Amniotic epithelial cell (primary cell): ENCODE measurements at regions not wholly inside any gene's neighbourhood (a gene's known extent, or its start where the extent isn't known, plus 50 kb on each side); places are given as distances from the start of the nearest gene placed in this dataset.
"Not testable (repeated sequence)": the region's sequence is repeated elsewhere in the genome, so short reads cannot be mapped to it uniquely, and the experiment has no call there.

Experiments
- DNase-seq: peaks from one replicate; pipeline ENCODE4 v3.0.0-alpha.2; 2010; ENCODE audit warnings: low read depth

DNA sequence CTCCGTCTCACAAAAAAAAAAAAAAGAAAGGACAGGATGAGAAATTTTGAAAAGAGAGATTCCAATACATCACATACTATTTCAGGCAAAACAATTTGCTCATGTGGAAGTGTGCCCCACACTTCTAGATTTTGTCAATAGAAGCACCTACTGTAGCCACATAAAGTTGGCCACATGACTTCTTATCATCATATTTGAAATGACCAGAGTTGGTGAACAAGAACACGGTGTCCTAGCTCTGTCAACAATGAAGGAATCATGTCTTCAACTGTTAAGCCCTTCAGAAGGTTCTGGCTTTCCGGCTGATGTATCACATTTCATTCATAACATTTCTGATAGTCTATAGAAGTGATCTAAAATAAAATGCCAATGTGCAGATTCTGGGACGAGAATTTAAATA, 534.5 kb downstream of the TMEM114 start:
- no peak for DNase-seq

DNA sequence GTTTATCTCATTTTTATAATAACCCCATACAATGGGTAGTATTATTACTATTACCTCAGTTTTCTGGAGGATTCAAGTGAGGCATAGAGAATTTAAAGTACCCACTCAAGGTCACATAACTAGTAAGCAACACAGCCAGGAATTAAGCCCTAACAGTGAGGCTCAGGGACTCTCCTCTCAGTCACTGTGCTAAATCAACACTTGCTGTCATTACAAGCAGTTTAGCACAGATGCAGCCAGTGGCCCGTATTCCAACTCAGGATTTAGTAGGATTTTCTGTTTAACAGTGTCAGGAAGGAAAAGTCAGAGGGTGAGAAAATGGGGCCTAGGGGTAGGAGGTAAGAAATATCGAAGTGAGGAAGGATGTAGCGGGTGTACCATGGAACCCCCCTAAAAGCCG, 536.9 kb downstream of the TMEM114 start:
- DNase-seq = no peak

DNA sequence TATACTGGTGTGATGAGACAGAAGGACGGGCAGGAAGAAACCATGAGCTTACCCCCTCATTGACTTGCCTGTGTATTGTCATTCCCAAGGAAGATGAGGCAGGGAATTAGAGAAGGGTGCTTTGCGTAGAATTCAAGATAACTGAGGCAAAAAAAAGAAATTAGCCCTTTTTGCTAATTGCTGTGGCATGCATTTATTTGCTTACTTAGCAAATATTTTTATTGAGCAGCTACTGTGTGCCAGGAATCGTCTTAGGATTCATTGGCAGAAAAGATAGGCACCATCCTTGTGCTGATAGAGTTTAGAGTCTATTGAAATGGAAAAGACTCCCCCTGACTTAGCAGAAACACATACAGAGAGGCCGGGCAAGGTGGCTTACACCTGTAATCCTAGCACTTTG, 541.9 kb downstream of the TMEM114 start:
- DNase-seq = no peak

DNA sequence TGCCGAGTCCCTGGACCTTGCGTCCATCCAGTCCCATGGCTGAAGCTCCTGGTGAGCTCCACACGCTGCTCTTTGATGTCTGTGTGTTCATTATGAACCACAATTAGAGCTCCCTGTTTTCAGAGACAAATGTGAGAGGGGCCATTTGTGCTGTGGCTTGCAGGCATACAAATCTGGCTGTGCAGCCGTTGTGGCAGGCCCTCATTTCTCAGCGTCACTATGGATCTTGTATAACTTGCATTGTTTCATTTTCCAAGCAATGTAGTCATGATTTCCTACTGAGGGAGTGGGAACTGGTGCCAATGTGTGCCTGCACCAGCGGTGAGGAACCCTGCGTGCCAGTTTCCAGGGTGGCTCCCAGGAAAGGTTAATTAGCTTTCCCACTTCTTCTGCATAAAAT, 542.6 kb downstream of the TMEM114 start:
- no peak for DNase-seq

DNA sequence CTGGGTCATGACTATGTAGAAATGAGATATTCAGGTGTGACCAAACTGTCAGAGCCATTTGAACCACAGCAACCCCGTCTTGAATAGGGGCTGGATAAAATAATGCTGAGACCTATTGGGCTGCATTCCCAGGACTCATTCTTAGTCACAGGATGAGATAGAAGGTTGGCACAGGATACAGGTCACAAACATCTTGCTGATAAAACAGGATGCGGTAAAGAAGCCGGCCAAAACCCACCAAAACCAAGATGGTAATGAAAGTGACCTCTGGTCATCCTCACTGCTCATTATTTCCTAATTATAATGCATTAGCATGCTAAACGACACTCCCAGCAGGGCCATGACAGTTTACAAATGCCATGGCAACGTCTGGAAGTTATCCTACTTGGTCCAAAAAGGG, 545.5 kb downstream of the TMEM114 start:
- DNase-seq = no peak

GRCh38 chr16:8032406-8032805, 557.9 kb downstream of the TMEM114 start:
- no peak for DNase-seq

GRCh38 chr16:8030004-8030403, 560.3 kb downstream of the TMEM114 start:
- DNase-seq = not testable (repeated sequence)

DNA sequence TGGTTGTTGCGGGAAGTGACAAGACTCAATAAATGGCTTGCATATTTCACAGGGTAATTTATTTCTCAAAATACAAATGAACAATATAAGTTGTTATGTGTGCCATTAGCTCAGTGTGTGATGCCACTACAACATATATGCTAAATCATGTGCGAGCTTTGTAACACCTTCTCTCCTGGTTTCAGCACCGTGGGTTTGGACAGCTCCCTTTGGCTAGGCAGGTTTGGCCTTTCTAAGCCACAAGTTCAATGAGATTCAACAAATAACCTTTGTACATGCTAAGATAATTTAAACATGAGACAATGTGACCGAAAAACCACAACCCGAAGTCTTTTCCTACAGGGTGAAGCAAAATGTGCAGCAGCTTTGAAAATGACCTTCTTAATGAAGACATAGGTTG, 563.9 kb downstream of the TMEM114 start:
- DNase-seq = no peak

GRCh38 chr16:8023326-8023725, 567.0 kb downstream of the TMEM114 start:
- DNase-seq = no peak

GRCh38 chr16:8005096-8005860, 585.0 kb downstream of the TMEM114 start:
- no peak for DNase-seq

DNA sequence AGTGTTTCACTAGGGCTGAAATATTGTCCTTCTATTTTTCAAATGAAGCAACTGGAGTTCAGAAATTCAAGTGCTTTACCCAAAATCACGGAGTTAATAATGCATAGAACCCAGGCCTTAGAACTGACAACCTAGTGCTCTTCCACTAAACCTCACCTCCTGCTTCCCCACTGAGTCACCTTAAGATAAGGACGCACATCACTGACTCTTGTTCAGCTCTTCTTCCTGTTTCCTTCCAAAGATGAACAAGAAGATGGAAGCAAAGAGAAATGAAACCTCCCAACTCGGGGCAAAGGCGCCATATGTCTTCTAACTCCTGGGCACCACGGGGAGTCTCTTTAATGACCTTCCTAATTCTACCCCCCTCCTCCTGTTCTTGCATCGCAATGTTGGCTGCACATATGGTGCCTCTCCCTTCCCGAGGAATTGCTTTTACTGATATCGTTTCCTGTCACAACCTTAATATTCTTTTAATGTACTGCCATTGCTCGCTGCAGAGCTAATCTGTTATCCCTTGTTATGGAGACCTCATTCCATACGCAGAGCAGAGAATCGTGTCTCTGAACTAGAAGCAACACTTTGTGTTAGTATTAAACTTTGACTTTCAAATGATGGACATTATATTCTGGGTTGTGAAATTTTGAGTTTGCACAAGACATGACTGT, 591.4 kb downstream of the TMEM114 start:
- no peak for DNase-seq

GRCh38 chr16:7997966-7998365, 592.3 kb downstream of the TMEM114 start:
- no peak for DNase-seq

- no peak for DNase-seq
Observed at GRCh38 chr16:7992616-7993015, 597.7 kb downstream of the TMEM114 start.

DNA sequence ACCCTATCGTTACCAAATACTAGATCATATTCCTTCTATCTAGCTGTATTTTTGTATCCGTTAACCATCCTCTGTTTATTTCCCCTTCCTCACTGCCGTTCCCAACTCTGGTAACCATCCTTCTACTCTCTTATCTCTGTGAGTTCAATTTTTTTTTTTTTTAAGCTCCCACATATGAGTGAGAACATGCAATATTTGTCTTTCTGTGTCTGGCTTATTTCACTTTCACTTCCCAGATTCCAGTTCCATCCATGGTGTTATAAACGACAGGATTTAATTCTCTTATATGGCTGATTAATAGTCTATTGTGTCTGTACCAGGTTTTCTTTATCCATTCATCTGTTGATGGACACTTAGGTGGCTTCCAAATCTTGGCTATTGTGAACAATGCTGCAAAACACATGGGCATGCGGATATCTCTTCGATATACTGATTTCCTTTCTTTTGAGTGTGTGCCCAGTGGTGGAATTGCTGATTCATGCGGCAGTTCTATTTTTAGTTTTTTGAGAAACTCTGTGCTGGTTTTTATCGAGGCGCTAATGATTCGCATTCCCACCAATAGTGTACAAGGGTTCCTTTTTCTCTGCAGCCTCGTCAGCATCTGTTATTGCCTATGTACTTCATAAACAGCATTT, 599.6 kb downstream of the TMEM114 start:
- DNase-seq = no peak

GRCh38 chr16:7983676-7984075, 606.6 kb downstream of the TMEM114 start:
- no peak for DNase-seq

DNA sequence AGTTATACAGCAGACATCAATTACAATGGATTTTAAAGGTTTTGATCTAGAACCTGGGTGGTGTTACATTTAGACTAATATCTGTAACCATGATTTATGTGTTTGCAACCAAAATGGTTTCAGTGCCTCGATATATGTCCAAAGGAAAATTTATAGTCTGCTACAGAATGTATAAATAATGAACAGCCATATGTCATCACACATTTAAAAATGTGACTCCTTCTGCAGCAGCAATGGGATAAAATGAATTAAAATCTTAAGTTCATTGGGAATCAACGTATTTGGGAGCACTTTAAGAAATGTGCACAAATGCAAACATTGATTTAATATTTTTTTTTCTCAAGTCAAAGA, 610.2 kb downstream of the TMEM114 start:
- DNase-seq = no peak

DNA sequence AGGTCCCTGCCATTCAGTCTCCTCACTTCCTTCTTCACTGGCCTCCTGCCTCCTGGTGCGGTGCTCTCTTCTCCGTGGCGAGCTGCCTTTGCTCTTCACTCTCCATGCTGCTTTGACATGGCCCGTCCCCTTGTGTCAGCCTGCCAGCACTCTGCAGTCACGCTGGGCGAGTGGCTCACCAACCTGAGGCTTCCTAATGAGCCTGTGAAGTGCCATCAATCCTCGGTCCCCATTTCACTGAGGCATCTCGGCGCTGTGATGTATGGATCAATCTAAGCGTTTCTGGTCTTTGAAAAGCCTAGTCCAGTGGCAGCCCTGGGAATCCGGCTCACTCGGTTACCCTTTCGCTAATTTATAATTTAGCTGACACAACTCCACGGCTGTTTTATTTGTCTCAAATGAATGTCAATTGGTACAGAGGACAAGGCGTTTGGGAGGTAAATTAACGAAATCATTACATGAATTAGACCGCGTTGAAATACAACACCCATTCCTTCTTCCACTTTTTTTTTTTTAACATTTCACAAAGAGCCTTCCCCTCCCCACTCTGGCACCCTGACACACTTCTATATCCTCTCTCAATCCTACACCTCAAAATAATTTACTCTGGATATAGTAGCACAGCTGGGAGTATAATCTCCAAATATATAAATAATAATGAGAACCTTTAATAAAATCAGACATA, 610.7 kb downstream of the TMEM114 start:
- DNase-seq = no peak

DNA sequence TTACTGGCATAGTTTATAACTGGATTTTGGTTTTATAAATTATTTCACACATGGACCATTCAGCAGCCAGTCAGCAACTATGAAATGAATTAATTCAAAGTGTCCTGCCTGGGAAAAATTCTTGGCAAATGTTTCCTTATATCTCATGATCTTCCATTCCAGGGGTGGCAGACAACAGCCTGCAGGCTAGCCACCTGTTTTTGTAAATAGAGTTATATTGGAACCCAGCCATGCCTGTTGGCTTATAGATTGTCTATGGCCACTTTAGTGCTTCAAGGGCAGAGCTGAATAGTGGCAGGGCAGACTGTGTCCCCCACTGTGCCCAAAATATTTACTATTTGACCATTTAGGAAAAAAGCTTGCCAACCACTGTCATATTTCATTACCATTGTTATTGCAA, 613.7 kb downstream of the TMEM114 start:
- DNase-seq = no peak

- DNase-seq = no peak
Observed at GRCh38 chr16:7976125-7976524, 614.2 kb downstream of the TMEM114 start.

GRCh38 chr16:7967996-7968509, 622.3 kb downstream of the TMEM114 start:
- no peak for DNase-seq

- no peak for DNase-seq
Observed at GRCh38 chr16:7964744-7965143, 625.6 kb downstream of the TMEM114 start.

DNA sequence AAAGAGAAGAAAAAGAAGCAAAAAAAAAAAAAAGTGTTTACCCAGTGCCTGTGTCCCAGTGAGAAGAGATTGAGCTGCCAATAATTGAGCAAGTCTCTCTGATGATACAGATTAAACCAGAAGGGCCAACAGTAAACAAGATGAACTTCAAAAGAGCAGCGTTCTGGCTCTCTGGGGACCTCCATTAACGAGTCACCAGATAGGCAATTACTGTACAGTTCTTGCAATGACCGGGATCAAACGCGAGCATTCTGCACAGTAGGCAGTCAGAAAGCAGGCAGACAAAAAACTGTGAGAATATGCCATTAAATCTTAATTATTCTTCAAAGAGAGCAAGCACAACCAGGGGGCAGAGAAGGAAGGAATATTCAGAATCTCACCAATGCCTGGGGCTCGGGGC, 626.1 kb downstream of the TMEM114 start:
- DNase-seq = no peak
